ENCODE measurements at regions not wholly inside any gene's neighbourhood (a gene's known extent, or its start where the extent isn't known, plus 50 kb on each side); places are given as distances from the start of the nearest gene placed in this dataset.

GRCh38 chr1:101330427-101331130, 93.8 kb downstream of the S1PR1 start:
- no peak overlapping the region for H3K9ac ChIP-seq (replicated peaks in 1 of 4; ENCODE audit: extremely low read depth in 1 of 4, low read depth in 3 of 4, low read length in 3 of 4)
- H3K18ac ChIP-seq (ENCODE audit: extremely low read depth, low read length): no peak overlapping the region
- no peaks in the 10 kb centered on the region for H3K27me3 ChIP-seq (replicated peaks in 1 of 4; ENCODE audit: control insufficient read depth in 3 of 4, extremely low read depth in 1 of 4, insufficient read depth in 3 of 4, low read length in 3 of 4)
- no peaks in the 10 kb centered on the region for H3K9me3 ChIP-seq (ENCODE audit: insufficient read depth in 2 of 2, low read depth in 1 of 2, low read length in 1 of 2)
- WGBS, 2 experiments (ENCODE audit: extremely low coverage in 1 of 2, insufficient coverage in 1 of 2, insufficient read length in 1 of 2, insufficient replicate concordance in 2 of 2, low coverage in 1 of 2, low lambda C conversion rate in 2 of 2, missing lambda C conversion rate in 1 of 2): 89% methylated on average over 6 of the region's 6 CpGs; no CpG with 5 or more reads in 1 of the 2 experiments
- no peak overlapping the region for H2BK15ac ChIP-seq (ENCODE audit: low read length)
- no peaks in the 10 kb centered on the region for H3K36me3 ChIP-seq (ENCODE audit: control insufficient read depth in 2 of 4, insufficient read depth in 4 of 4, low read length in 3 of 4)
- FAIRE-seq (no peak), DNase-seq (ENCODE audit: low read depth in 1 of 2, low spot score in 2 of 2) (no peak)
- H3K4me1 ChIP-seq (replicated peaks in 1 of 4; ENCODE audit: control insufficient read depth in 3 of 4, insufficient read depth in 4 of 4, low read length in 3 of 4): no peaks in the 10 kb centered on the region
- no peak overlapping the region for H4K91ac ChIP-seq (replicated peaks; ENCODE audit: insufficient read length, low read length)
- H2BK12ac ChIP-seq (ENCODE audit: low read depth, low read length): no peak overlapping the region
- no peak overlapping the region for H3K23ac ChIP-seq (ENCODE audit: insufficient read length)
- no peak overlapping the region for H3K56ac ChIP-seq (replicated peaks; ENCODE audit: insufficient read length, low read depth, low read length)
- no peak overlapping the region for H2AK5ac ChIP-seq (ENCODE audit: low read depth, low read length)
- no peaks in the 10 kb centered on the region for H4K20me1 ChIP-seq (replicated peaks in 1 of 2; ENCODE audit: control insufficient read depth in 1 of 2, insufficient read depth in 2 of 2, low read length in 2 of 2)
- H3K79me1 ChIP-seq (ENCODE audit: low read depth, low read length): no peaks in the 10 kb centered on the region
- no peak overlapping the region for H4K8ac ChIP-seq (ENCODE audit: extremely low read depth, insufficient read depth, low read length)
- no peak overlapping the region for H2AFZ ChIP-seq (ENCODE audit: low read length)
- no peak overlapping the region for H2BK5ac ChIP-seq (ENCODE audit: low read depth, low read length)
- POLR2A ChIA-PET (ENCODE audit: partially characterized antibody): no interaction called here
- no peak overlapping the region for H2BK20ac ChIP-seq (ENCODE audit: low read length)
- no peak overlapping the region for H3K4me2 ChIP-seq (ENCODE audit: insufficient read depth in 1 of 2, low read depth in 2 of 2, low read length in 2 of 2)
- no peaks in the 10 kb centered on the region for H3K79me2 ChIP-seq (ENCODE audit: control insufficient read depth in 1 of 2, insufficient read depth in 2 of 2, low read length in 2 of 2)
- H3K27ac ChIP-seq (ENCODE audit: low read depth, low read length): no peak overlapping the region
- H3K14ac ChIP-seq (ENCODE audit: insufficient read length): no peak overlapping the region
- no peak overlapping the region for H2BK120ac ChIP-seq (replicated peaks; ENCODE audit: low read depth, low read length)
- H3K4ac ChIP-seq (replicated peaks; ENCODE audit: insufficient read length, low read depth, low read length): no peak overlapping the region
- no peaks in the 10 kb centered on the region for H3K23me2 ChIP-seq (ENCODE audit: low read depth, low read length)
- H3K4me3 ChIP-seq (ENCODE audit: extremely low read depth in 1 of 4, insufficient read depth in 2 of 4, low read depth in 3 of 4, low read length in 4 of 4): no peak overlapping the region
- no peak overlapping the region for H4K5ac ChIP-seq (ENCODE audit: insufficient read length, low read depth, low read length)
- CTCF ChIA-PET (ENCODE audit: partially characterized antibody): interaction anchor here (0.9 kb wide), 1 partner anchor 21 kb away, joined by 5 read pairs; no protein-coding TSS in a partner anchor
- TF ChIP-seq SUZ12 (IDR thresholded peaks at IDR 0.05; ENCODE audit: low read length) (no peak), RAD21 (IDR thresholded peaks at IDR 0.05 in 1 of 2, conservative IDR thresholded peaks at IDR 0.05 in 1 of 2; ENCODE audit: low read depth in 2 of 2, low read length in 2 of 2) (no peak), CHD2 (IDR thresholded peaks at IDR 0.05; ENCODE audit: low read length) (no peak), EP300 (IDR thresholded peaks at IDR 0.05; ENCODE audit: borderline replicate concordance in 1 of 2, low read depth in 2 of 2, low read length in 2 of 2) (no peak), HDAC2 (IDR thresholded peaks at IDR 0.05; ENCODE audit: borderline replicate concordance in 1 of 2, low read depth in 2 of 2, low read length in 2 of 2) (no peak), YY1 (IDR thresholded peaks at IDR 0.05; ENCODE audit: low read depth, low read length) (no peak), RBBP5 (IDR thresholded peaks at IDR 0.05; ENCODE audit: borderline replicate concordance, low read depth, low read length) (no peak), ATF2 (IDR thresholded peaks at IDR 0.05; ENCODE audit: low read length) (no peak), TBP (IDR thresholded peaks at IDR 0.05; ENCODE audit: low read depth, low read length) (no peak), RNF2 (IDR thresholded peaks at IDR 0.05; ENCODE audit: borderline replicate concordance, low read depth, low read length, missing control alignments, poor library complexity, severe bottlenecking) (no peak)
